Epithelial cell of proximal tubule (primary cell): ENCODE measurements at regions not wholly inside any gene's neighbourhood (a gene's known extent, or its start where the extent isn't known, plus 50 kb on each side); places are given as distances from the start of the nearest gene placed in this dataset.

Experiments used
- DNase-seq: peaks from one replicate; pipeline ENCODE4 v3.0.0-alpha.2; 2011; ENCODE audit warnings: low read depth
- H3K4me3 ChIP-seq: 2 replicates; pipeline ENCODE4 v1.5.1; 2011; ENCODE audit warnings: low read depth, mild to moderate bottlenecking, low read length
- CTCF ChIP-seq: conservative IDR thresholded peaks from 2 replicates; pipeline ENCODE4 v1.5.1; 2012; ENCODE audit warnings: low read depth, mild to moderate bottlenecking, low read length

DNA sequence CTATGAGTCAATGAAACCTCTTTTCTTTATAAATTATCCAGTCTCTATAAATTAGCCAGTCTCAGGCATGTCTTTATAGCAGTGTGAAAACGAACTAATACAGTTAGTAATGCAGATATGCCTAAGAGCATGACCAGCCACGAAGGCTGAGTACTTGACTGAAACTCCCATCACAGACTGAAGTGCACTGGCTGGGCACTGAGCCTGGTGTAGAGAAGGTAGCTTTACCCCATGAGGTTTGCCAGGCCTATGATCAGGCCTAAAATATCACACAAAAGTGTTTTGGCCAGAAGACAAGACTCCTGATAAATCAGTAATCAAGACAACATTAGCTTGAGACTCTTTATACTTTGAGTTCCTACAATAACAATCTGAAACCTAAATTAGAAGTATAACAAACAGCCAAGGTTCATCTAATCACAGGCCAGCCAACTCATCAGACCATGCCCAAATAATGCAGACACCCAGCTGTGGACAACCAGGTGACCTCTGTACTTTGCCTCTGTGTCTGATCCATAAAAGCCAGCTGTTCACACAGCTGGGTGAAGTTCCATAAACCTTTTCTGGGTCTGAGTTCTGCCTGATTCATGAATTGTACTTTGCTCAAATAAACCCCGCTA is 771.8 kb upstream of the SLITRK1 start:
- H3K4me3 ChIP-seq = no peak overlapping the region
- TF ChIP-seq CTCF = no peak
- DNase-seq = no peak

- no peak for DNase-seq
- H3K4me3 ChIP-seq = no peak overlapping the region
- TF ChIP-seq CTCF = no peak
Measured at GRCh38 chr13:84651705-84652104, 769.4 kb upstream of the SLITRK1 start.

DNA sequence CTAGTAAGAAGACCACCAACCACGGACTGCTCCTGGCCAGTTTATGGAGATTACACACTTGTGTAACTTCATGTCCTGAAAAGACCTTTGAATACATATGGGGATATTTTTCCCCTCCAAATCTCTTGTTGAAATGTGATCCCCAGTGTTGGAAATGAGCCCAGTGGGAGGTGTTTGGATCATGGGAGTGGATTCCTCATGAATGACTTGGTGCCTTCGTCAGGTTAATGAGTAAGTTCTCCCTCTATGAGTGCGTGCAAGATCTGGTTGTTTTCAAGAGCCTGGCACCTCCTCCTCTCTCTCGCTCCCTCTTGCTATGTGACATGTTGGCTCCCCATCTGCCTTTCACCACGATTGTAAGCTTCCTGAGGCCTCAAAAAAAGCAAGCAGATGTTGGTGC is 769.0 kb upstream of the SLITRK1 start:
- DNase-seq = peak; percentile 92
- TF ChIP-seq CTCF = no peak
- no peak overlapping the region for H3K4me3 ChIP-seq

- DNase-seq = no peak
- no peak overlapping the region for H3K4me3 ChIP-seq
- TF ChIP-seq CTCF = no peak
Measured at GRCh38 chr13:84649853-84650252, 767.6 kb upstream of the SLITRK1 start.

DNA sequence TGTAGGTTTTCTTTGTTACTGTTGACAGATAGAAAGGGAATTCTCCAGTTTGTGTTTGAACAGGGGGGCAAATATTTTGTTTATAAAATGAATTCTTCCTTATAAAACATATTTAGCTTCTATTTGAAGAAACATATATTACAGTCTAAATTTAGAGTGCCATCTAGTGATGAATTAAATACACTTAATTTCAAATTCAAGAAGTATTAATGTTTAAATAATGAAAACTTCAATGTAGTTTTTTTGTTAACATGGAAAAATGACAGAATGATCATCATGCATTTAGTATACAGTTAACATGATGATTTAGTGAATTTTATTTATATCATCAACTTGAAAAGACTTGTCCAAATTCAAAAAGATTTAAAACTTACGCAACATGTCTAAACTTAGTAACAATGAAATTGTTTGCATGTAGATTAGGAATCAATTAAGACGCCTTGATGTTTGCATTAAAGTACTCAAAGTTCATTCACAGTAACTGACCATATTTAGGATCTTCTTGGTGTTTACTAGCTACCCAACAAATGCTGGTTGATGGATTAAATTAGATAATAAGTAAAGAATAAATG is 765.9 kb upstream of the SLITRK1 start:
- no peak for TF ChIP-seq CTCF
- H3K4me3 ChIP-seq = no peak overlapping the region
- no peak for DNase-seq

- no peak for TF ChIP-seq CTCF
- DNase-seq = no peak
- no peak overlapping the region for H3K4me3 ChIP-seq
Measured at GRCh38 chr13:84646957-84647356, 764.7 kb upstream of the SLITRK1 start.

DNA sequence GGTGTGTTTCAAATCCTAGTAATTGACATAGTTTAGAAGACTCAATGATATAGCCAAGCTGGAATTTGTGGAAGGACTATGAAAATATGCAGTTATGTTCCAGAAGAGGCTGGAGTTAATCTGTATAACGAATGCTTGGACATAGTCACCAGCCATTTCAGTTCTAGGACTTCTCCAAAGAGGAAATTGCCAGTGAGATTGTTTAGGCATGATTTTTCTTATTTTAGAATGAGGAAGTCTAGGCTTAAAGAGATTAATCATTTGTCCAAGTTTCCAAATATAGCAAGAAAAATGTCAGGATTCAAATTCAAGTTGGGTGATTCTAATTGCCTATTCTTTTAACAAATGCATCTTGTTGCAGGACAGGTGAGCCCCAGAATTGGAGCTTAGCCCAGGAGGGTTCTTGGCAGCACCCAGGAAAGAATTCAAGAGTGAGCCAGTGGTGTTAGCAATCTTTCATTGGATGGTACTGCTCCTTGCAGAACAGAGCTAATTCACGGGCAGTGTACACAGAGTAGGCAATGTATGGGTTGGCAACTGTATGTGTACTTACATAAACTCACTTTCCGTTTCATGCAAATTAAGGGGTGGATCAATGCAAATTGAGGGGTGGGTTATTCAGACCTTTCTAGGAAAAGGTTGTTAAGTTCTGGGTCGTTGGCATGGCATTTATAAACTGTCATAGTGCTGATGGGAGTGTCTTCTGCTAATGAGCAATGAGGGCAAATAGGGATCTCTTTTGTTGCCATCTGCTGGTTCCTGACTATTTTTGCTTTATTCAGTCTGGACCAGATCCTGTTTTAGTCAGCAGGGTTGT is 763.1 kb upstream of the SLITRK1 start:
- no peak for TF ChIP-seq CTCF
- H3K4me3 ChIP-seq = no peak overlapping the region
- no peak for DNase-seq
